Dedifferentiated amniotic fluid mesenchymal stem cell (primary cell): ENCODE measurements at regions not wholly inside any gene's neighbourhood (a gene's known extent, or its start where the extent isn't known, plus 50 kb on each side); places are given as distances from the start of the nearest gene placed in this dataset.
"Not testable (repeated sequence)": the region's sequence is repeated elsewhere in the genome, so short reads cannot be mapped to it uniquely, and the experiment has no call there.

Experiments used
- DNase-seq: peaks from one replicate; pipeline ENCODE4 v3.0.0-alpha.2; 2016; ENCODE audit errors: extremely low spot score

- DNase-seq, result no peak
Measured at GRCh38 chr14:101634850-101635748, 73.8 kb downstream of the DIO3 start.

- no peak for DNase-seq
Measured at GRCh38 chr14:101635749-101636560, 74.7 kb downstream of the DIO3 start.

- DNase-seq, result no peak
Measured at GRCh38 chr14:101639241-101639833, 78.0 kb downstream of the DIO3 start.

GRCh38 chr14:101643651-101644050 lies 82.4 kb downstream of the DIO3 start:
- DNase-seq, result no peak

GRCh38 chr14:101654051-101654450 lies 92.8 kb downstream of the DIO3 start:
- no peak for DNase-seq

GRCh38 chr14:101657372-101657771 lies 96.1 kb downstream of the DIO3 start:
- no peak for DNase-seq

GRCh38 chr14:101665478-101666078 lies 95.9 kb upstream of the PPP2R5C start:
- peak; percentile 14 for DNase-seq

GRCh38 chr14:101666264-101666663 lies 95.2 kb upstream of the PPP2R5C start:
- no peak for DNase-seq

GRCh38 chr14:101669629-101670028 lies 91.9 kb upstream of the PPP2R5C start:
- no peak for DNase-seq

GRCh38 chr14:101673873-101674272 lies 87.6 kb upstream of the PPP2R5C start:
- no peak for DNase-seq

- DNase-seq, result not testable (repeated sequence)
Measured at GRCh38 chr14:101675835-101676234, 85.7 kb upstream of the PPP2R5C start.

- DNase-seq, result not testable (repeated sequence)
Measured at GRCh38 chr14:101677912-101678327, 83.6 kb upstream of the PPP2R5C start.

GRCh38 chr14:101681795-101682194 lies 79.7 kb upstream of the PPP2R5C start:
- no peak for DNase-seq

- no peak for DNase-seq
Measured at GRCh38 chr14:101683365-101683764, 78.1 kb upstream of the PPP2R5C start.

- DNase-seq, result no peak
Measured at GRCh38 chr14:101687756-101688546, 73.6 kb upstream of the PPP2R5C start.

- no peak for DNase-seq
Measured at GRCh38 chr14:101689039-101689501, 72.4 kb upstream of the PPP2R5C start.

GRCh38 chr14:101689966-101690365 lies 71.5 kb upstream of the PPP2R5C start:
- DNase-seq, result not testable (repeated sequence)

- no peak for DNase-seq
Measured at GRCh38 chr14:101695659-101696058, 65.8 kb upstream of the PPP2R5C start.

- DNase-seq, result no peak
Measured at GRCh38 chr14:101704140-101704539, 57.4 kb upstream of the PPP2R5C start.

- no peak for DNase-seq
Measured at GRCh38 chr14:101705733-101706508, 55.6 kb upstream of the PPP2R5C start.
